ENCODE measurements at regions not wholly inside any gene's neighbourhood (a gene's known extent, or its start where the extent isn't known, plus 50 kb on each side); places are given as distances from the start of the nearest gene placed in this dataset.

- Histone ChIP-seq H3K27ac (no peak overlapping the region), H3K36me3 (no peaks in the 10 kb centered on the region), H3K4me1 (no peaks in the 10 kb centered on the region), H3K27me3 (no peaks in the 10 kb centered on the region), H3K9me3 (no peaks in the 10 kb centered on the region), H3K4me3 (no peak overlapping the region)
- 37 to 78% methylated on average over 1 of the region's 1 CpG for WGBS, 2 donors
- no peak for ATAC-seq (ENCODE audit: low FRiP score in 2 of 2)
- TF ChIP-seq CTCF (IDR thresholded peaks at IDR 0.05) = no peak
- TF ChIP-seq EP300 (IDR thresholded peaks at IDR 0.05) = no peak
- no peak for TF ChIP-seq POLR2AphosphoS5 (IDR thresholded peaks at IDR 0.05)
- no peak for TF ChIP-seq POLR2A (IDR thresholded peaks at IDR 0.05)
- no peak for DNase-seq
Measured at GRCh38 chr18:40754477-40754876, 1200.6 kb upstream of the PIK3C3 start.

- TF ChIP-seq POLR2A (IDR thresholded peaks at IDR 0.05) = no peak
- TF ChIP-seq EP300 (IDR thresholded peaks at IDR 0.05) = no peak
- TF ChIP-seq POLR2AphosphoS5 (IDR thresholded peaks at IDR 0.05) = no peak
- TF ChIP-seq CTCF (IDR thresholded peaks at IDR 0.05) = no peak
- Histone ChIP-seq H3K27ac (no peak overlapping the region), H3K9me3 (no peaks in the 10 kb centered on the region), H3K4me1 (no peaks in the 10 kb centered on the region), H3K4me3 (no peak overlapping the region), H3K27me3 (no peaks in the 10 kb centered on the region), H3K36me3 (no peaks in the 10 kb centered on the region)
- DNase-seq (no peak), ATAC-seq (ENCODE audit: low FRiP score in 2 of 2) (no peak)
- WGBS, 2 donors = 66 to 80% methylated on average over 4 of the region's 4 CpGs
Measured at GRCh38 chr18:40752316-40752715, 1202.7 kb upstream of the PIK3C3 start.

- Histone ChIP-seq H3K4me3 (no peak overlapping the region), H3K4me1 (no peaks in the 10 kb centered on the region), H3K9me3 (no peaks in the 10 kb centered on the region), H3K27ac (no peak overlapping the region), H3K36me3 (no peaks in the 10 kb centered on the region), H3K27me3 (no peaks in the 10 kb centered on the region)
- TF ChIP-seq CTCF (IDR thresholded peaks at IDR 0.05) (no peak), POLR2A (IDR thresholded peaks at IDR 0.05) (no peak), POLR2AphosphoS5 (IDR thresholded peaks at IDR 0.05) (no peak)
- no peak for ATAC-seq (ENCODE audit: low FRiP score in 2 of 2)
- no peak for DNase-seq
- WGBS, 2 donors = 81 to 95% methylated on average over 2 of the region's 2 CpGs
Measured at GRCh38 chr18:40751186-40751585, 1203.8 kb upstream of the PIK3C3 start.

DNA sequence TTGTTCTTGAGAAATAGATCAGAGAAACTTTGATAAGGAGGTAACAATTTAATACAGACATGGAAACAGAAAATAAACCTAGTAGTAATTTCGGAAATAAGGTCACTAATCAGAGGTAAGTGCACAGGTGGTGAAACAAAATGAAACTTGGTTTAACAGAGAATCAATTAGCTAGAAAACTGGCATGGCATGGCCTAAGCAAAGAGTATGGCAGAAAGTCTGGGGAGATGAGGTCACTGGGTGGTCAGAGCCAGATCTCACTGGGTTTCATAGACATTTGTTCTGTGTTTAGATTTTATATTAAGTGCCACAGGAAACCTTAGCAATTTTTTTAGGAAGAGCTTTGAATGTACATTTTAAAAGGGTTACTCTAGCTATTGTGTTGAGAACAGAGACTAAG is 1216.0 kb upstream of the PIK3C3 start:
- no peak overlapping the region for H3K27ac ChIP-seq
- no peaks in the 10 kb centered on the region for H3K27me3 ChIP-seq
- no peaks in the 10 kb centered on the region for H3K9me3 ChIP-seq
- no peak for ATAC-seq (ENCODE audit: low FRiP score in 2 of 2)
- H3K4me3 ChIP-seq = no peak overlapping the region
- TF ChIP-seq CTCF (IDR thresholded peaks at IDR 0.05) (no peak), EP300 (IDR thresholded peaks at IDR 0.05) (no peak), POLR2AphosphoS5 (IDR thresholded peaks at IDR 0.05) (no peak), POLR2A (IDR thresholded peaks at IDR 0.05) (no peak)
- H3K36me3 ChIP-seq = no peaks in the 10 kb centered on the region
- no peaks in the 10 kb centered on the region for H3K4me1 ChIP-seq
- WGBS, 2 donors = 53 to 70% methylated on average over 1 of the region's 1 CpG
- DNase-seq = no peak

- no peaks in the 10 kb centered on the region for H3K9me3 ChIP-seq
- no peaks in the 10 kb centered on the region for H3K27me3 ChIP-seq
- H3K27ac ChIP-seq = no peak overlapping the region
- TF ChIP-seq EP300 (IDR thresholded peaks at IDR 0.05) (no peak), POLR2A (IDR thresholded peaks at IDR 0.05) (no peak), CTCF (IDR thresholded peaks at IDR 0.05) (no peak), POLR2AphosphoS5 (IDR thresholded peaks at IDR 0.05) (no peak)
- WGBS, 2 donors = 87 to 88% methylated on average over 4 of the region's 4 CpGs
- ATAC-seq (ENCODE audit: low FRiP score in 2 of 2) (no peak), DNase-seq (no peak)
- H3K4me3 ChIP-seq = no peak overlapping the region
- H3K36me3 ChIP-seq = no peaks in the 10 kb centered on the region
- no peaks in the 10 kb centered on the region for H3K4me1 ChIP-seq
Measured at GRCh38 chr18:40738321-40738880, 1216.6 kb upstream of the PIK3C3 start.
